ENCODE measurements at regions not wholly inside any gene's neighbourhood (a gene's known extent, or its start where the extent isn't known, plus 50 kb on each side); places are given as distances from the start of the nearest gene placed in this dataset.
"Not testable (repeated sequence)": the region's sequence is repeated elsewhere in the genome, so short reads cannot be mapped to it uniquely, and the experiment has no call there.

- intact Hi-C loops (cut with DNase I), result no loop called here
- no peak overlapping the region for H3K4me3 ChIP-seq
- H3K36me3 ChIP-seq, result no peaks in the 10 kb centered on the region
- no peaks in the 10 kb centered on the region for H3K27me3 ChIP-seq
- H3K27ac ChIP-seq, result no peak overlapping the region
- H3K4me1 ChIP-seq, result no peaks in the 10 kb centered on the region
- TF ChIP-seq POLR2AphosphoS5 (IDR thresholded peaks at IDR 0.05; ENCODE audit: insufficient read depth in 1 of 2, low read depth in 1 of 2) (no peak), POLR2A (IDR thresholded peaks at IDR 0.05) (no peak)
- TF ChIP-seq, protein P1, sequence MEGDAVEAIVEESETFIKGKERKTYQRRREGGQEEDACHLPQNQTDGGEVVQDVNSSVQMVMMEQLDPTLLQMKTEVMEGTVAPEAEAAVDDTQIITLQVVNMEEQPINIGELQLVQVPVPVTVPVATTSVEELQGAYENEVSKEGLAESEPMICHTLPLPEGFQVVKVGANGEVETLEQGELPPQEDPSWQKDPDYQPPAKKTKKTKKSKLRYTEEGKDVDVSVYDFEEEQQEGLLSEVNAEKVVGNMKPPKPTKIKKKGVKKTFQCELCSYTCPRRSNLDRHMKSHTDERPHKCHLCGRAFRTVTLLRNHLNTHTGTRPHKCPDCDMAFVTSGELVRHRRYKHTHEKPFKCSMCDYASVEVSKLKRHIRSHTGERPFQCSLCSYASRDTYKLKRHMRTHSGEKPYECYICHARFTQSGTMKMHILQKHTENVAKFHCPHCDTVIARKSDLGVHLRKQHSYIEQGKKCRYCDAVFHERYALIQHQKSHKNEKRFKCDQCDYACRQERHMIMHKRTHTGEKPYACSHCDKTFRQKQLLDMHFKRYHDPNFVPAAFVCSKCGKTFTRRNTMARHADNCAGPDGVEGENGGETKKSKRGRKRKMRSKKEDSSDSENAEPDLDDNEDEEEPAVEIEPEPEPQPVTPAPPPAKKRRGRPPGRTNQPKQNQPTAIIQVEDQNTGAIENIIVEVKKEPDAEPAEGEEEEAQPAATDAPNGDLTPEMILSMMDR (IDR thresholded peaks at IDR 0.05), result no peak
- no peak for DNase-seq (ENCODE audit: extremely low spot score in 2 of 2)
- no peaks in the 10 kb centered on the region for H3K9me3 ChIP-seq
These were observed 90.7 kb upstream of the PKN2 start for GRCh38 chr1:88593358-88593757.

DNA sequence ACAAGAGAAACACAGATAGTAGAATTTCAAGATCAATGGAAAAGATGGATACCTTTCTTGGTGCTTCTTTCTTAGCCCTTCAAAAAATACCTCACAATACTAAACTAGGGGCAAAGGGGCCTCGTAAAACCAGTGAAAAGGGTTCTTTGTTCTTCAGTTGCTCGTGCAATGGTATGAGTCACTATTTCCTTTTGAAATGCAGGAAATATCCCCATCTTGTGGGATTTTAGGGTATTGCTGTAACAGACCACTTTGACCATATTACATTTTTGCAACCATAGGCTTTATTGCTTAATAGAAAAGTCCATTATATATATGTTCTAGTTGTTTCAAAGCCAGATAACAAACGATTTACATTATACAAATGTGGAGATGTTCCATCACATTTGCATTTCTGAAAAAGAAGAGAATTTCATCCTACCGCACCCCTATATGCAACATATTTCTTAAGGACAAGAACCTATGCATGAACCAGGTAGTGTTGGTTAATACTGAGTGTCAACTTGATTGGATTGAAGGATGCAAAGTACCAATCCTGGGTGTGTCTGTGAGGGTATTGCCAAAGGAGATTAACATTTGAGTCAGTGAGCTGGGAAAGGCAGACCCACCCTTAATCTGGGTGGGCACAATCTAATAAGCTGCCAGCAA, 88.6 kb upstream of the PKN2 start:
- Histone ChIP-seq H3K9me3 (no peaks in the 10 kb centered on the region), H3K36me3 (no peaks in the 10 kb centered on the region), H3K27me3 (no peaks in the 10 kb centered on the region), H3K4me1 (no peaks in the 10 kb centered on the region), H3K27ac (no peak overlapping the region), H3K4me3 (no peak overlapping the region)
- intact Hi-C loops (cut with DNase I), result no loop called here
- DNase-seq (ENCODE audit: extremely low spot score in 2 of 2), result no peak
- TF ChIP-seq, protein P1 (IDR thresholded peaks at IDR 0.05), result no peak
- TF ChIP-seq POLR2AphosphoS5 (IDR thresholded peaks at IDR 0.05; ENCODE audit: insufficient read depth in 1 of 2, low read depth in 1 of 2) (no peak), POLR2A (IDR thresholded peaks at IDR 0.05) (no peak)

DNA sequence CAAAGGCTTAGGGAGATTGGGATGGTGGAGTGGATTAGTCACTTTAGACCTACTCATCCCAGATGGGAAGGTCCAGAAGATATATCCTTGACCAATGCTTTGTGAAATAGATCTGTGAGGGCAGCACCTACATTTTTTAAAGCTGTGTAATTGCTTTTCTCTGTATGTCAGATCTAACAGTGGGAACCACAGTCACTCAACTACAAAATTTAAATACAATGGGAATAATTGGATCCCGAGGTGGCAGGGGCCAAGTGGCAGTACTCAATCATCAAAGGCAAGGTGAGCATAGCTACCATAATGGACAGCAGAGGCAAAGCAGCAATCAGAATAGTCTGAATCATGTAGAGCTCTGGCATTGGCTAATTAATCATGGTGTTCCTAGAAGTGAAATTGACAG, 86.1 kb upstream of the PKN2 start:
- H3K27me3 ChIP-seq; H3K36me3 ChIP-seq; H3K4me3 ChIP-seq; H3K27ac ChIP-seq; intact Hi-C loops (cut with DNase I); H3K9me3 ChIP-seq; DNase-seq (ENCODE audit: extremely low spot score in 2 of 2); H3K4me1 ChIP-seq: not testable (repeated sequence)

GRCh38 chr1:88608139-88608943, 75.7 kb upstream of the PKN2 start:
- TF ChIP-seq, protein P1 (IDR thresholded peaks at IDR 0.05), result no peak
- TF ChIP-seq POLR2A (IDR thresholded peaks at IDR 0.05), result no peak
- no peak for TF ChIP-seq POLR2AphosphoS5 (IDR thresholded peaks at IDR 0.05; ENCODE audit: insufficient read depth in 1 of 2, low read depth in 1 of 2)
- no peak overlapping the region for H3K4me3 ChIP-seq
- DNase-seq (ENCODE audit: extremely low spot score in 2 of 2), result no peak
- intact Hi-C loops (cut with DNase I), result no loop called here
- H3K9me3 ChIP-seq, result no peaks in the 10 kb centered on the region
- H3K4me1 ChIP-seq, result no peaks in the 10 kb centered on the region
- no peak overlapping the region for H3K27ac ChIP-seq
- no peaks in the 10 kb centered on the region for H3K36me3 ChIP-seq
- H3K27me3 ChIP-seq, result no peaks in the 10 kb centered on the region

DNA sequence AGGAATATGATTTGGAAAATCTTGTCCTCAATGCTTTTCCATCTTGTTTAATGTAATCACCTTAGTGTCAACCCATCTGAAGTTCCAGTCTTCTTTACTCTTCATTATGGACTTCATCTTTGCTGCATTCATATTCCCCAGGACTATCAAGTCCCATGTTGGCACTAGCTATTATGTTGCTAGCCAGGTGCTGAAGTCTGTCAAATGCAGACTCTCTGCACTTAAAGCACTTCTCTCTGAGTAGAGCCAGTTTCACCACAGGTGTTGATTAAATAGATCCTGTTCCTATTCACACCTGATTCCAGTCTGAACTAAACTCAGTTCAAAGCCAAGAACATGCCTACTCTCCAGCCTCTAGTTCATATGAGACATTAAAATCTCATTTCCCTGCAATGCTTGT, 75.0 kb upstream of the PKN2 start:
- no peaks in the 10 kb centered on the region for H3K9me3 ChIP-seq
- no peak for DNase-seq (ENCODE audit: extremely low spot score in 2 of 2)
- no peak overlapping the region for H3K4me3 ChIP-seq
- intact Hi-C loops (cut with DNase I), result no loop called here
- H3K4me1 ChIP-seq, result no peaks in the 10 kb centered on the region
- no peaks in the 10 kb centered on the region for H3K36me3 ChIP-seq
- TF ChIP-seq POLR2AphosphoS5 (IDR thresholded peaks at IDR 0.05; ENCODE audit: insufficient read depth in 1 of 2, low read depth in 1 of 2), result no peak
- TF ChIP-seq POLR2A (IDR thresholded peaks at IDR 0.05), result no peak
- TF ChIP-seq, protein P1 (IDR thresholded peaks at IDR 0.05), result no peak
- H3K27me3 ChIP-seq, result no peaks in the 10 kb centered on the region
- no peak overlapping the region for H3K27ac ChIP-seq
